Right ventricle myocardium inferior (tissue), 1 donor: ENCODE measurements at regions not wholly inside any gene's neighbourhood (a gene's known extent, or its start where the extent isn't known, plus 50 kb on each side); places are given as distances from the start of the nearest gene placed in this dataset.

ENCODE experiments used
- ATAC-seq: fragments of 200-7000 bp; cut with Tn5 transposase; one replicate; pipeline ENCODE4 v1.9.1; 2020; ENCODE audit warnings: mild to moderate bottlenecking, moderate library complexity
- DNase-seq: peaks from one replicate; pipeline ENCODE4 v3.0.0; 2021; ENCODE audit errors: missing footprints
- intact Hi-C: fragments of 100-400 bp; cut with DNase I; formaldehyde crosslinking; loops from one replicate; pipeline ENCODE4 v1.11.0; 2022
- donor health status: DM: no; HTN: yes; CAD: no; lungs with severe emphysema.

- intact Hi-C loops = no loop called here
Measured at GRCh38 chr19:13619203-13619632, 112.9 kb upstream of the CACNA1A start.

GRCh38 chr19:13615890-13616289 is 109.6 kb upstream of the CACNA1A start:
- ATAC-seq = no peak
- no peak for DNase-seq
- intact Hi-C loops = no loop called here

More at GRCh38 chr19:13619203-13619632, 112.9 kb upstream of the CACNA1A start:
- no peak for DNase-seq
- ATAC-seq = no peak

GRCh38 chr19:13613447-13613846 is 107.2 kb upstream of the CACNA1A start:
- ATAC-seq = no peak
- intact Hi-C loops = no loop called here
- DNase-seq = no peak

- no peak for DNase-seq
- intact Hi-C loops = no loop called here
- no peak for ATAC-seq
Measured at GRCh38 chr19:13611596-13611995, 105.3 kb upstream of the CACNA1A start.

DNA sequence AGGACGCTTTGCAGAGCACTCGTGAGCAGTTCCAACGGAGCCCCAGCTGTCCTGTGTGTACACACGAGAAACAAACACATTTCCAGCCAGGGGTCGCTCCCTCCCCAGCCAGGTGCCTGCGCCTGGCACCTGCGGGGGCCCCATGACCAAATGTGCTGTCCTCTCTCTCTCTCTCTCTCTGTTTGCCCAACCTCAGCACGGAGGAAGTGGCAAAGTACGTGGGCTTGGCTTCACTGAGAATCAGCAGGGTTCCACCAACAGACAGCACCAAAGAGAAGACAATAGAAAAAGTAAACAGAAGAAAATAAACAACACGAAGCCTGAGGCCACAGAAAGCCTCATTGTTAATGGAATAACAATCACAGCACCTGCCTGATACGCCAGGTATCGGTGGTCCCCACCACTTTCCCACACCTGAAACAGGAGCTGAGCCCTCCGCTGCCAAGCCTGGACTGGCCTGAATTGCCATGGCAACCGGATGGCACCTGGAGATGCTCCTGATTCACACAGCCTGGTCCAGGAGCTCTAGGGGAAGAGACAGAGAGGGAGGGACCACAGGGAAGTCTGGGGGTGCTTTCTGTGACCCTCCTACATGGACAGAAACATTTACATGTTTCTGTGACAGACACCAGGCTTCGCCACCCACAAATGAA is 103.9 kb upstream of the CACNA1A start:
- ATAC-seq (no peak), DNase-seq (no peak)
- intact Hi-C loops = no loop called here

DNA sequence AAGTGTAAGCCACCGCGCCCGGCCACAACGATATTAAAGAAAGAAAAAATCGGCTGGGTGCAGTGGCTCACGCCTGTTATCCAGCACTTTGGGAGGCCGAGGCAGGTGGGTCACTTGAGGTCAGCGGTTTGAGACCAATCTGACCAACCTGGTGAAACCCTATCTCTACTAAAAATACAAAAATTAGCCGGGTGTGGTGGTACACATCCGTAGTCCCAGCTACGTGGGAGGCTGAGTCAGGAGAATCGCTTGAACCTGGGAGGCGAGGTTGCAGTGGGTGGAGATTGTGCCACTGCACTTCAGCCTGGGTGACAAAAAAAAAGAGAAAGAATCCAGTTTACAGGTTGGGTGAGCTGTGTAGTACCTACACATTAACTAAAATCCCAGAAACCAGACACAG is 99.9 kb upstream of the CACNA1A start:
- intact Hi-C loops = no loop called here
- ATAC-seq (no peak), DNase-seq (no peak)

- intact Hi-C loops = no loop called here
- ATAC-seq (no peak), DNase-seq (no peak)
Measured at GRCh38 chr19:13604902-13605586, 98.8 kb upstream of the CACNA1A start.

DNA sequence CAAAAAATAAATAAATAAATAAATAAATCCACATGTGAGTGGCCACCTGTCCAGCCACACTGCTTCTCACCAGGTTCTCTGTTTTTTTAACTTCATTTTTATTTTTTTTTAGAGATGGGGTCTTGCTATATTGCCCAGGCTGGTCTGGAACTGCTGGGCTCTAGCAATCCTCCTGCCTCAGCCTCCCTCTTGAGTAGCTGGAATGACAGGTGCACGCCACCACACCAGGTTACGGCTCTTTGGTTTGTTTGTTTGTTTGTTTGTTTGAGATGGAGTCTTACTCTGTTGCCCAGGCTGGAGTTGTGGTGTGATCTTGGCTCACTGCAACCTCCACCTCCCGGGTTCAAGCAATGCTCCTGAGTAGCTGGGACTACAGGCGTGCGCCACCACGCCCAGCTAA is 94.5 kb upstream of the CACNA1A start:
- DNase-seq = no peak
- intact Hi-C loops = no loop called here
- ATAC-seq = no peak

DNA sequence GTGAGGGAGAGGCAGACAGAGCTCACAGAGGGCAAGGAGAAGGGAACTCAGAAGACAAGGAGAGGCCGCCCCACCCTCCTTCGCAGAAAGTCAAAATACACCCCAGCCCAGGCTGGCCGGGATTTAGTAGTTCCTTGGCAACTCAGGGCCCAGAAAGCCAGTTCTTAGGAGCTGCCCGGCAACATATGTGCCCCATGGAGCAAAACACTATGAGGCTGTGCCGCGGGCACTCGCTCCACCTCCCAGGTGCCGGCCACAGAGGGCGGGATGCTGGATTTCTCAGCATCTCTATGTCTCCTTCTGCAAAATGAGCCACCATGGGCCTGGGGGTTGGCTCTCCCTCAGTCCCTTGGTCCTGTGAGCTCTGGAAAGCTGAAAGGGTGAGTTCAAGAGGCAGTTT is 93.8 kb upstream of the CACNA1A start:
- ATAC-seq (no peak), DNase-seq (no peak)
- intact Hi-C loops = no loop called here

DNA sequence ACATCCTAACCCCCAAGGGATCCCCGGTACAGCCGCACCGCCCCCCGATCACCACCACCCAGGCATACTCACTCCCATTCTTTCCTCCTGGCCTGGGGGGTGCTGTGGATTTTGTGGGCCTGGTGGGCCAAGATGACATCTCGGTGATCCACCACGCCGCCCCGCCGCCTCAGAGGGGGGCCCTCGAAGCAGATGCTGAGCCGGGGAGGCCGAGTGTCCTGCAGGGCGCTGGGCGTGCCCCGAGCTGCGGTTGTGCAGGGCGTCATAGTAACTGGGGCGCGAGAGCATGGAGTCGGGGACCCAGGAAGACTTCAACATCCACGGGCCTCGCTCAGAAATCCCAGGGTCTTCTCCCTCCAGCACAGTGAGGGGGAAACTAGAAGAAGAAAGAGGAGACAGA is 93.4 kb upstream of the CACNA1A start:
- DNase-seq (no peak), ATAC-seq (no peak)
- intact Hi-C loops = no loop called here

DNA sequence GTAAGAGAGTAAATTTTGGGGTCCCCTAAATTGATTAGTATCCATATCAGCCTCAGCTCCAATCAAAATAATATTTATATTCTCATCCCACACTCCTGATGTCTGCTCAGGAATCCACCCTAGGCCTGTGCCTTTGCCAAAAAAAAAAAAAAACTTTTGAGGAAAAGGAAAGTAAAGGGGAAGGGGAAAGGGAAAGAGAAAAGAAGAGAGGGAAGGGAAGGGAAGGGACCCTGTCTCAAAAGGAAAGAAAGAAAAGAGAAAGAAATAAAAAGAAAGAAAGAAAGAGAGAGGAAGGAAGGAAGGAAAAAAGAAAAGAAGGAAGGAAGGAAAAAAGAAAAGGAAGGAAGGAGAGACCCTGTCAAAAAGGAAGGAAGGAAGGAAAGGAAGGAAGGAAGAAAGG is 91.8 kb upstream of the CACNA1A start:
- ATAC-seq (no peak), DNase-seq (no peak)
- intact Hi-C loops = no loop called here

- peak; percentile 83 for ATAC-seq
- intact Hi-C loops = loop anchor here (1.0 to 2.0 kb wide), 2 partner anchors 121 to 265 kb away; no protein-coding TSS in a partner anchor
Measured at GRCh38 chr19:13597640-13598039, 91.4 kb upstream of the CACNA1A start.

GRCh38 chr19:13588957-13589833 is 82.9 kb upstream of the CACNA1A start:
- intact Hi-C loops = loop anchor here (1.0 to 10.0 kb wide), 2 partner anchors 312 to 614 kb away; no protein-coding TSS in a partner anchor
- ATAC-seq (peak; percentile 62), DNase-seq (peak; percentile 89)

More at GRCh38 chr19:13597640-13598039, 91.4 kb upstream of the CACNA1A start:
- DNase-seq = no peak

DNA sequence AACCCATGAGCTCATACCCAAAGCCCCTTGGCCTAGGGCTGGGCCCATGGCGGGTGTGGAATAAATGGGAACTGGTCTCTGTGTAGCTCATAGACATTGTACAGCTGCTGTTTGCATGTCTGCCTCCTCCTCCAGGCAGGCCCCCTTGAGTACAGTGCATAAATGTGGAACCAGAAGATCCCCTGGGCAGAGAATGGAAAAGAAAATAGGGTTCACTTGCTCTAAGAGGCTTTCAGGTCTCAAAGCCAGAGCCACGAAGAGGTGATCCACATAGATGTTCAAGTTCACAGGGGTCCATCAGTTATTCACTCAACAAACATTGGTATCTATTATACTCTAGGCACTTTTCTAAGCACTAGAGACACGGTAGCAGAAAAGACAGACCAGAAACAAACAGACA is 79.2 kb upstream of the CACNA1A start:
- intact Hi-C loops = loop anchor here (10.0 kb wide), 1 partner anchor 611 kb away; no protein-coding TSS in a partner anchor
- ATAC-seq = no peak
- no peak for DNase-seq

DNA sequence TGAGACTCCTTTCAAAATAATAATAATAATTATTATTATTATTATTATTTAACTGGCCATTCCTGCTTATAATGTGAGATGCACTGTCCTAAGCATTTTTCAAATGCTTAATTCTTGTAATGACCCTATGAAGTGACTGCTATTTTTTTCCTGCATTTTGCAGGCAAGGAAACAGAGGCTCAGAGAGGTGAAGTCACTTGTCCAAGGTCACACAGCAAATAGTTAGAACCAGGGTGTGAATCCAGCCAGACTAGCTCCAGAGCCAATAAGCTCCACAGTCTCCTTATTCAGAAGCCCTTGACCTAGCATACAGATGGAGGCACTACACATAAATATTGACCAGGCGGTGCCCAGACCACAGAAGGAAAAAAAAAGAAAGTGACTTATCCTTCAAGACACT is 77.5 kb upstream of the CACNA1A start:
- ATAC-seq (no peak), DNase-seq (no peak)
- intact Hi-C loops = loop anchor here (10.0 kb wide), 1 partner anchor 609 kb away; no protein-coding TSS in a partner anchor

DNA sequence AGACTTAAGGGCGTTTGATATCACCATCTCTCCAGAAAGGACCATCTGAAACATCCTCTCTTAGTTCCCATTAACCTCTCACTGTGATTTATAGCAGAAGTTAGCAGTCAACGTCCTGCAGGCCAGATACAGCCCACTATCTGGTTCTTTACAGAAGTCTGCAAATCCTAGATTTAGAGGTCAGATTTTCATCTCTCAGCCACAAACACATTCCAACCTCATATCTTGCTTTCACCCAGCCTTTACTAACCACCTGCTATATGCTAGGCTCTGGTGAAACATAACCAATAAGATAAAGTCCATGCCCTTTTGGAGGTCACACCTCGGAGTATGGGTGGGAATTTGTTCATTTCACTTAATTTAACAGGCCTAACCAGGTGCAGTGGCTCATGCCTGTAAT is 76.8 kb upstream of the CACNA1A start:
- ATAC-seq (no peak), DNase-seq (no peak)
- intact Hi-C loops = loop anchor here (10.0 kb wide), 1 partner anchor 608 kb away; no protein-coding TSS in a partner anchor

GRCh38 chr19:13581576-13581975 is 75.3 kb upstream of the CACNA1A start:
- no peak for ATAC-seq
- intact Hi-C loops = loop anchor here (10.0 kb wide), 1 partner anchor 607 kb away; no protein-coding TSS in a partner anchor
- no peak for DNase-seq

- intact Hi-C loops = loop anchor here (10.0 kb wide), 1 partner anchor 605 kb away; no protein-coding TSS in a partner anchor
- no peak for ATAC-seq
- no peak for DNase-seq
Measured at GRCh38 chr19:13579388-13580060, 73.2 kb upstream of the CACNA1A start.

GRCh38 chr19:13576726-13577125 is 70.4 kb upstream of the CACNA1A start:
- DNase-seq = no peak
- no peak for ATAC-seq
- intact Hi-C loops = no loop called here
